SU-DHL-6 (cell line): ENCODE measurements at regions not wholly inside any gene's neighbourhood (a gene's known extent, or its start where the extent isn't known, plus 50 kb on each side); places are given as distances from the start of the nearest gene placed in this dataset.

Experiments
- EZH2phosphoT487 ChIP-seq: fragments of 200-600 bp; sonication (generic), shearing (Covaris generic); conservative IDR thresholded peaks from 2 replicates; pipeline ENCODE4 v1.6.1; 2018; ENCODE audit warnings: mild to moderate bottlenecking, antibody characterized with exemption, low read length, moderate library complexity, mixed read lengths
- TF ChIP-seq, protein P1 (sequence below): fragments of 200-600 bp; sonication (generic); IDR thresholded peaks from one replicate; pipeline ENCODE4 v1.5.1; 2017; ENCODE audit warnings: antibody characterized with exemption, mild to moderate bottlenecking, low read length, moderate library complexity; ENCODE audit not compliant: insufficient read depth, poor library complexity, severe bottlenecking

DNA sequence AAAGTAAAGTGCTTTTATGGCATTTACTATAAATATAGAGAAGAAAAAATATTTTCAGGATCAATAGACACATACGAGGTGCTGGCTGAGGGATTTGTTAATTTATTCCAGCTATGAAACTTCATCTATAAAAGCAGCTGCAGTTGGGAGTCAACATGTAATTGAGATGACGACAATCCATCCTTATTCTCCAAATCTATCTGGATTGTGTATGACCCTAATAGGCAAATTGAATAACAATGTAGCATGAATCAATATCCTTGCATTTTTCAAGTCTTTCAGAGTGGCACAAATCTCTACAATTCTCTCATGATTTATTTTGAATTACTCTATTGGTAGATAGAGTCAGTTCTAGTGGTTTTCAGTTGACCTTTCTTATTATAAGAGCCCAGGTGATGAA, 1296.5 kb upstream of the SPRY2 start:
- TF ChIP-seq, protein P1, sequence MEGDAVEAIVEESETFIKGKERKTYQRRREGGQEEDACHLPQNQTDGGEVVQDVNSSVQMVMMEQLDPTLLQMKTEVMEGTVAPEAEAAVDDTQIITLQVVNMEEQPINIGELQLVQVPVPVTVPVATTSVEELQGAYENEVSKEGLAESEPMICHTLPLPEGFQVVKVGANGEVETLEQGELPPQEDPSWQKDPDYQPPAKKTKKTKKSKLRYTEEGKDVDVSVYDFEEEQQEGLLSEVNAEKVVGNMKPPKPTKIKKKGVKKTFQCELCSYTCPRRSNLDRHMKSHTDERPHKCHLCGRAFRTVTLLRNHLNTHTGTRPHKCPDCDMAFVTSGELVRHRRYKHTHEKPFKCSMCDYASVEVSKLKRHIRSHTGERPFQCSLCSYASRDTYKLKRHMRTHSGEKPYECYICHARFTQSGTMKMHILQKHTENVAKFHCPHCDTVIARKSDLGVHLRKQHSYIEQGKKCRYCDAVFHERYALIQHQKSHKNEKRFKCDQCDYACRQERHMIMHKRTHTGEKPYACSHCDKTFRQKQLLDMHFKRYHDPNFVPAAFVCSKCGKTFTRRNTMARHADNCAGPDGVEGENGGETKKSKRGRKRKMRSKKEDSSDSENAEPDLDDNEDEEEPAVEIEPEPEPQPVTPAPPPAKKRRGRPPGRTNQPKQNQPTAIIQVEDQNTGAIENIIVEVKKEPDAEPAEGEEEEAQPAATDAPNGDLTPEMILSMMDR = no peak
- no peak for TF ChIP-seq EZH2phosphoT487
